ENCODE measurements at regions not wholly inside any gene's neighbourhood (a gene's known extent, or its start where the extent isn't known, plus 50 kb on each side); places are given as distances from the start of the nearest gene placed in this dataset.

DNA sequence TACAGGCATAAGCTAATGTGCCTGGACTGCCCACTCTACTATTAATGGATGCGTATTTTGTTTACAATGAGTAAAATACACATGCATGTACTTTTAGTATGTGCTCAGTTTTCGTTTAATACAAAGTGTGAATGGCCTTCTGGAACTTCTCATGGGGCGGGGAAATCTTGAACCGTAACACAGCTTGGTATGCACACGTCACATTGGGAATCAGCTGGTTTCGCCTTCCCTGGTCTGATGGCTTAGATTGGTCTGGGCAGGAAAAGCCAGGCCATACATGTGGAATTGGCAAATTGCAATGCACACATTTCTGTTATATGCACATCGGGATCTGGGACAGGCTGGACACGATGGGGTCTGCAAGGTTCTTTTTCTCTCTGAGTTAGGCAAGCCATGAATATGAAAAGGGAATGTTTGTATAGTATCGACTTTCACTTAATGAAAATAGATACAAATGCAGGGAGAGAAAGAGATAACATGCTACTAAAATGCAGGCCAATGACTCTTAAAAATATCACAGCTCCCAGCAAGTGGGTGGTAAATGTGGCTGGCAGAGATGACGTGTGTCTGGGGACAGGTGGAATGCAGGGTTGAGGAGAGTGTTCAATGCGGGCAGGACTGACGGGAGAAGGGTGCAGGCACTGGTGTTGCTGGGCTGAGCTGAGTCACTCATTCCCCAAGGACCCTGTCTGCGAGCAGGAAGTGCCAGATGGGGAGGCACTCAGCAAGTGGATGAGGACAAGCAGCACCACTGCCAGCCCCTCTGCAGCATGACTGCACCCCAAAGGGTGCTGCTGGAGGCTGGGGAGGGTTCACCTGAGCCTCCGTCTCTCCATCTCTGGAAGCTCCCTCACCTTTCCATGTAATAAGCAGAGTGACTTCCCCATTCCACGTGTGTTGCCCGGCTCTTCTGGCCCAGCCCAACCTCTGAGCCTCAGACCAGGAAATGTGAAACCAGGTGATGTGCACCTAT lies 204.0 kb upstream of the GPR12 start:
- POLR2A ChIA-PET (ENCODE audit: low non-redundant PET), result no interaction called here
- CTCF ChIA-PET, result no interaction called here
- DNase-seq (ENCODE audit: low spot score), result no peak
- TF ChIP-seq, protein P1, sequence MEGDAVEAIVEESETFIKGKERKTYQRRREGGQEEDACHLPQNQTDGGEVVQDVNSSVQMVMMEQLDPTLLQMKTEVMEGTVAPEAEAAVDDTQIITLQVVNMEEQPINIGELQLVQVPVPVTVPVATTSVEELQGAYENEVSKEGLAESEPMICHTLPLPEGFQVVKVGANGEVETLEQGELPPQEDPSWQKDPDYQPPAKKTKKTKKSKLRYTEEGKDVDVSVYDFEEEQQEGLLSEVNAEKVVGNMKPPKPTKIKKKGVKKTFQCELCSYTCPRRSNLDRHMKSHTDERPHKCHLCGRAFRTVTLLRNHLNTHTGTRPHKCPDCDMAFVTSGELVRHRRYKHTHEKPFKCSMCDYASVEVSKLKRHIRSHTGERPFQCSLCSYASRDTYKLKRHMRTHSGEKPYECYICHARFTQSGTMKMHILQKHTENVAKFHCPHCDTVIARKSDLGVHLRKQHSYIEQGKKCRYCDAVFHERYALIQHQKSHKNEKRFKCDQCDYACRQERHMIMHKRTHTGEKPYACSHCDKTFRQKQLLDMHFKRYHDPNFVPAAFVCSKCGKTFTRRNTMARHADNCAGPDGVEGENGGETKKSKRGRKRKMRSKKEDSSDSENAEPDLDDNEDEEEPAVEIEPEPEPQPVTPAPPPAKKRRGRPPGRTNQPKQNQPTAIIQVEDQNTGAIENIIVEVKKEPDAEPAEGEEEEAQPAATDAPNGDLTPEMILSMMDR (conservative IDR thresholded peaks at IDR 0.05; ENCODE audit: low read depth), result no peak
- H3K27ac ChIP-seq, result no peak overlapping the region

DNA sequence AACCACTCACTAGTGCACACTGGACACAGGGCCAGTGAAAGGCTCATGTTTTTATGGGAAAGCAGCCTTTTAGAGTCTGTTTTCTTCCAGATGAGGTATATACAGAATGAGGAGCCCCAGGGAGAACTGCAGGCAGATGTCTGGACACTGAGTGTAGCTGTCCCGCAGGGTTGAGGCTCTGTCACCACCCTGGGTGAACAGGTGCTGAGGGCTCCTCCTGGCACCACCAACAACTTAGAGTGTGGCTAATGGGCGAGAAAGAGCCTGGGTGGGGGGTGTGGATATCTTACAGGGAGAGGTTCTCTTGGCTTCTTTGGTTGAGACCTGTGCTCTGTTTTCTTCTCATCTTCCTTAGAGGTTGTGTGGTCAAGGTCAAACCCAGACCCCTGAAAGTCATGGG lies 202.1 kb upstream of the GPR12 start:
- ChIA-PET CTCF (no interaction called here), POLR2A (ENCODE audit: low non-redundant PET) (no interaction called here)
- TF ChIP-seq, protein P1 (conservative IDR thresholded peaks at IDR 0.05; ENCODE audit: low read depth), result no peak
- no peak for DNase-seq (ENCODE audit: low spot score)
- no peak overlapping the region for H3K27ac ChIP-seq

DNA sequence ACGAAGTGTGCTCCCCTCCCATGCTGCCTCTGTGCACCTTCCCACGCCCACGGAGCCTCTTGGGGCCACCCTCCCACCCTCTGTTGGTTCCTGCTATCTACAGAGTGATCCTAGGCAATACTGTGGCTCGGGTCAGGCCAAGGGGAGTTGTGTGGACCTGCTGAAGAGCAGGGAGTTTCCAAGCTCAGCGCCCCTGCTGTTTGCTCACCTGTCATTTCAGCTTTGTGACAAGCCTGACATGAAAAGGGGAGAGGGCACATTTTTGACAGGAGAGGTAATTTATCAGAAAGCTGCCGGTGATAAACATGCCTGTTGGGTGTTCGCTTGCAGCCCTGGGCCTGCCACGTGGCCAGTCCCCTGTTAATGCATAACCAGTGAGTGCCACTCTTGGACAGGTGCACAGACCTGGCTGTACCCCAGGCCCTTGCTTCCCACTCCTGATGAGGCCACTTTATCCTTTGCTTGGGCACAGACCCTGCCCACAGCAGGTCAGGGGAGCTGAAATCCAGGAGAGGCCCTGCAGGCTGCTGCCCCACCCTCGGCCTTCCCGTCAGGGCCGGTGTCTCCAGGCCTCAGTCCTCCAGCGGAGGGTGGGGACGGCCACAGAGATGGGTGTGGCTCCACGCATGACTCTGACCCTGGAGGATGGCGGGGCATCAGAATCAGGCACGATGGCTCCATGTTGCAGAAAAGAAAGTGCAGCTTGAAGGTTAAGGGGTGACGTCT lies 201.5 kb upstream of the GPR12 start:
- CTCF ChIA-PET, result no interaction called here
- TF ChIP-seq, protein P1 (conservative IDR thresholded peaks at IDR 0.05; ENCODE audit: low read depth), result no peak
- H3K27ac ChIP-seq, result no peak overlapping the region
- POLR2A ChIA-PET (ENCODE audit: low non-redundant PET), result no interaction called here
- DNase-seq (ENCODE audit: low spot score), result no peak

DNA sequence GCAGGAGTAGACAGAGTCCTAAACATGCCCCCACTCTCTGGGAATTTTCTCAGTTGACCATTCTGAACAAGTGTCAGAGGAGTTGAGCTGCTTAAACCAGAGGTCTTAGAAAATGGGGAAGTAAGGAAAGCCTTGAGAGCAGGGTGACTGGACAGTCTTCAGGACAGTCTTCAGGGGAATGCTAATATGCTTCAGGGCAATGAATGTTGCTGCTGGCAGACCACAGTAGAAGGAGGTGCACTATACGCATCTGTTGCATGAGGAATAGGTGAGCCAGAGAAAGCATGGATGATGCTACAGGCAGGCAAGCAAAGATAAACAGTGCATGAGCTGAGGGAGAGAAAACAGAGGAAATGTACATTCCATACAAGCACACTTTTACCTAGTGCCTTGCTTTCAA lies 196.6 kb upstream of the GPR12 start:
- DNase-seq (ENCODE audit: low spot score), result no peak
- ChIA-PET CTCF (interaction anchor here (0.6 kb wide), 1 partner anchor 534 kb away, joined by 3 read pairs; no protein-coding TSS in a partner anchor), POLR2A (ENCODE audit: low non-redundant PET) (no interaction called here)
- TF ChIP-seq, protein P1 (conservative IDR thresholded peaks at IDR 0.05; ENCODE audit: low read depth), result no peak
- no peak overlapping the region for H3K27ac ChIP-seq

DNA sequence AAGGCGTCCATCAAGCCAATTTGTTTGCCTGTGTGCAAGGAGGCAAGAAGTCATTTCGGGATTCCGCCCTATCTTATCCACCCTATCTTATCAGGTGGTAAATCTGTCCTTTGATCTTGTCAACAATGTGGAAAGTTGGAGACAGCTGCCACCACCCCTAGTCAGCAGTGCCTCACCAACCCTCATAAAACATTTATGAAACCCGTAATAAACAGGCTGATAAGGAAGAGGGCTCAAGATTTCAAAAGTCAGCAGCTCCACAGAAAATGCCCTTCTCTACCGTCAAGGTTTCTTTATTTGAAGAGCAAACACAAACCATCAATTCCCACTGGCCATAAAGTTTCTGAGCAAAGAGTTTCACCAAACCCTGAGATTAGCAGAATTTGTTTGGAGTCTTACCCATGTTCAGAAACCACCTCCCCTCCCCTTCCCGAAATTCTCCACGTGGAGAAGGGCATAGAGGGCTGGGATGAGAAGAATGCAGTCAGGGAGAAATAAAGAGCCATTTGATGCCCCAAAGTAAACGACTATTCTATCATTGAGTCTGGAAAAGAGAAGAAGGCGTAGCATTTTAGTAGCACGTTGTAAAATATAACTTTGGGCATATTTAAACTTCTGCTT lies 196.0 kb upstream of the GPR12 start:
- H3K27ac ChIP-seq, result no peak overlapping the region
- POLR2A ChIA-PET (ENCODE audit: low non-redundant PET), result no interaction called here
- no peak for DNase-seq (ENCODE audit: low spot score)
- CTCF ChIA-PET, result interaction anchor here (0.6 kb wide), 1 partner anchor 534 kb away, joined by 3 read pairs; no protein-coding TSS in a partner anchor
- TF ChIP-seq, protein P1 (conservative IDR thresholded peaks at IDR 0.05; ENCODE audit: low read depth), result no peak

DNA sequence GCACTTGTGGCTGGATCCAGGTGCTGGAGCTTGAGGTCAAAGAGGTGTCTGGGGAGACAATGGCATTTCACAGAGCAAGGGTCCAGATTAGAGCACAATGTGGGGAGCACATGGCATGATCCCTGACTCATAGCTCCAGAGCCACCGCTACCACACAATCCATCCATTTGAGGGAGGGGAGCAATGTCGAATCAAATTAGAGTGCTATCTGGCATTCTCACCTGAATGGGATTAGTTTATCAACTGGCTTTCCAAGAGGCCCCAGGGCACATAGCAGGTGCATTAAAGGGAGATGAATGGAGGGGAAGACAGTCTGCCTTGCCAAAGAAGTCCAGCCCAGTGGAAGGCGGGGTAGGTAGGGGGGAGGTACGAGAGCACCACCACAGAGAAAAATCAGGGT lies 194.4 kb upstream of the GPR12 start:
- ChIA-PET CTCF (interaction anchor here (0.6 kb wide), 1 partner anchor 407 kb away, joined by 3 read pairs; no protein-coding TSS in a partner anchor), POLR2A (ENCODE audit: low non-redundant PET) (no interaction called here)
- H3K27ac ChIP-seq, result no peak overlapping the region
- TF ChIP-seq, protein P1 (conservative IDR thresholded peaks at IDR 0.05; ENCODE audit: low read depth), result no peak
- no peak for DNase-seq (ENCODE audit: low spot score)
